ENCODE measurements at regions not wholly inside any gene's neighbourhood (a gene's known extent, or its start where the extent isn't known, plus 50 kb on each side); places are given as distances from the start of the nearest gene placed in this dataset.

- TF ChIP-seq, protein P1, sequence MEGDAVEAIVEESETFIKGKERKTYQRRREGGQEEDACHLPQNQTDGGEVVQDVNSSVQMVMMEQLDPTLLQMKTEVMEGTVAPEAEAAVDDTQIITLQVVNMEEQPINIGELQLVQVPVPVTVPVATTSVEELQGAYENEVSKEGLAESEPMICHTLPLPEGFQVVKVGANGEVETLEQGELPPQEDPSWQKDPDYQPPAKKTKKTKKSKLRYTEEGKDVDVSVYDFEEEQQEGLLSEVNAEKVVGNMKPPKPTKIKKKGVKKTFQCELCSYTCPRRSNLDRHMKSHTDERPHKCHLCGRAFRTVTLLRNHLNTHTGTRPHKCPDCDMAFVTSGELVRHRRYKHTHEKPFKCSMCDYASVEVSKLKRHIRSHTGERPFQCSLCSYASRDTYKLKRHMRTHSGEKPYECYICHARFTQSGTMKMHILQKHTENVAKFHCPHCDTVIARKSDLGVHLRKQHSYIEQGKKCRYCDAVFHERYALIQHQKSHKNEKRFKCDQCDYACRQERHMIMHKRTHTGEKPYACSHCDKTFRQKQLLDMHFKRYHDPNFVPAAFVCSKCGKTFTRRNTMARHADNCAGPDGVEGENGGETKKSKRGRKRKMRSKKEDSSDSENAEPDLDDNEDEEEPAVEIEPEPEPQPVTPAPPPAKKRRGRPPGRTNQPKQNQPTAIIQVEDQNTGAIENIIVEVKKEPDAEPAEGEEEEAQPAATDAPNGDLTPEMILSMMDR (conservative IDR thresholded peaks at IDR 0.05; ENCODE audit: control insufficient read depth, insufficient read depth, low read depth, low read length) = no peak
- DNase-seq (ENCODE audit: low read depth) = no peak
Measured at GRCh38 chr16:52251495-52251894, 295.4 kb downstream of the TOX3 start.

DNA sequence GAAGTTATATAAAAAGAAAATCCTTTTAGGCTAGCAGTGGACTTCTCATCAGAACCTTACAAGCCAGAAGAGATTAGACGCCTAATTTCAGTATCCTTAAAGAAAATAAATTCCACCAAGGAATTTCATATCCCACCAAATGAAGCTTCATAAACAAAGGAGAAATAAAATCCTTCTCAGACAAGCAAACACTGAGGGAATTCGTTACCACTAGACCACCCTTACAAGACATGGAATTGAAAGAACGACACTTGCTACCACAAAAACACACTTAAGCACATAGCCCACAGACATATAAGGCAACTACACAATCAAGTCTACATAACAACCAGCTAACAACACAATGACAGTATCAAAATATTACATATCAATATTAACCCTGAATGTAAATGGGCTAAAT is 299.2 kb downstream of the TOX3 start:
- H3K4me3 ChIP-seq (ENCODE audit: control insufficient read depth, low read depth, low read length) = no peak overlapping the region
- TF ChIP-seq, protein P1 (conservative IDR thresholded peaks at IDR 0.05; ENCODE audit: control insufficient read depth, insufficient read depth, low read depth, low read length) = no peak
- DNase-seq (ENCODE audit: low read depth) = no peak

More at GRCh38 chr16:52251495-52251894, 295.4 kb downstream of the TOX3 start:
- no peak overlapping the region for H3K4me3 ChIP-seq (ENCODE audit: control insufficient read depth, low read depth, low read length)

DNA sequence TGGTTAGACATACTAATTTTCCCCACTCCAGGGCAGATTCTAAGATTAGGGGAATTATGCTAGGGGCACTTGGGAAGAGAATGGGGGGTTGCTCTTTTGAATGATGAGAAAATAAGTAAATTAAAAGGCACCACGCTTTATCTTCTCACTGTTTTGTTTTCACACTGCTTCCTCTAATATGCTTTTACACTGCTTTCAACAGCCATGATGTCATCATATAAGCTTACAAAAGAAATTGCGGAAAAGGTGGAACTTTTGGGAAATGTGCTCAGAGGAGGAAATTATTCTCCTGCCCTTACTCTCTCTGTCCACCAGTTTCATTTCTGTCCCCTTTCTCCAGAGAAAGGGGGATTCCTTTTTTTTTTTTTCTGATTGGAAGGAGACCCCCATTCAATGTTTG is 308.2 kb downstream of the TOX3 start:
- TF ChIP-seq, protein P1 (conservative IDR thresholded peaks at IDR 0.05; ENCODE audit: control insufficient read depth, insufficient read depth, low read depth, low read length) = no peak
- no peak for DNase-seq (ENCODE audit: low read depth)
- no peak overlapping the region for H3K4me3 ChIP-seq (ENCODE audit: control insufficient read depth, low read depth, low read length)

GRCh38 chr16:52237823-52238222 is 309.1 kb downstream of the TOX3 start:
- no peak for DNase-seq (ENCODE audit: low read depth)

GRCh38 chr16:52235186-52235585 is 311.8 kb downstream of the TOX3 start:
- no peak overlapping the region for H3K4me3 ChIP-seq (ENCODE audit: control insufficient read depth, low read depth, low read length)
- TF ChIP-seq, protein P1 (conservative IDR thresholded peaks at IDR 0.05; ENCODE audit: control insufficient read depth, insufficient read depth, low read depth, low read length) = no peak
- no peak for DNase-seq (ENCODE audit: low read depth)

More at GRCh38 chr16:52237823-52238222, 309.1 kb downstream of the TOX3 start:
- H3K4me3 ChIP-seq (ENCODE audit: control insufficient read depth, low read depth, low read length) = no peak overlapping the region
- TF ChIP-seq, protein P1 (conservative IDR thresholded peaks at IDR 0.05; ENCODE audit: control insufficient read depth, insufficient read depth, low read depth, low read length) = no peak

DNA sequence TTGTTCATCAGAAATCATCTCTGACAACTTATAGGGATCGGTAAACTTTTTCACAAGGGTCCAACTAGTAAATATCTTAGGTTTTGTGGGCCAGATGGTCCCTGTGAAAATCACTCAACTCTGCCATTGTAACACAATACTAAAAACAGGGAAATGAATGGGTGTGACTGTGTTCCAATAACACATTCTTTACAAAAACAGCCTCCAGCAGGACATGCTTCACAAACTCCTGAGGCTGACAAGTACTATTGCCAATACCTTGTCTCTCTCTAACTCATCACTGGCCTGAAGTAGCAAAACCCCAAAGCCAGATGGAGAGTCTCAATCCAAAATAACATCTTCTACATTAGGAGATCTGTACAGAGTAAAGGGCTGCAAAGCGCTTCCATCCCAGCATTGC is 312.3 kb downstream of the TOX3 start:
- DNase-seq (ENCODE audit: low read depth) = no peak
- H3K4me3 ChIP-seq (ENCODE audit: control insufficient read depth, low read depth, low read length) = no peak overlapping the region
- TF ChIP-seq, protein P1 (conservative IDR thresholded peaks at IDR 0.05; ENCODE audit: control insufficient read depth, insufficient read depth, low read depth, low read length) = no peak

- no peak overlapping the region for H3K4me3 ChIP-seq (ENCODE audit: control insufficient read depth, low read depth, low read length)
- TF ChIP-seq, protein P1 (conservative IDR thresholded peaks at IDR 0.05; ENCODE audit: control insufficient read depth, insufficient read depth, low read depth, low read length) = no peak
- DNase-seq (ENCODE audit: low read depth) = no peak
Measured at GRCh38 chr16:52229471-52229870, 317.5 kb downstream of the TOX3 start.
